ENCODE measurements at regions not wholly inside any gene's neighbourhood (a gene's known extent, or its start where the extent isn't known, plus 50 kb on each side); places are given as distances from the start of the nearest gene placed in this dataset.

GRCh38 chr5:122719991-122720746 is 54.7 kb upstream of the SNX2 start:
- H3K36me3 ChIP-seq (replicated peaks; ENCODE audit: insufficient read depth, low read length), result no peaks in the 10 kb centered on the region
- no peaks in the 10 kb centered on the region for H4K20me1 ChIP-seq (ENCODE audit: insufficient read depth, low read length)
- no peak overlapping the region for H2AFZ ChIP-seq (ENCODE audit: low read length)
- no peaks in the 10 kb centered on the region for H3K9me2 ChIP-seq (replicated peaks; ENCODE audit: insufficient read depth, low read length)
- no peaks in the 10 kb centered on the region for H3F3A ChIP-seq (ENCODE audit: insufficient read depth, low read length)
- H3K9me3 ChIP-seq (replicated peaks; ENCODE audit: insufficient read depth, low read length), result no peaks in the 10 kb centered on the region
- no peaks in the 10 kb centered on the region for H3K27me3 ChIP-seq (replicated peaks; ENCODE audit: insufficient read depth, low read length)
- H3K4me3 ChIP-seq (ENCODE audit: low read length), result no peak overlapping the region
- no peak for DNase-seq
- H3K4me1 ChIP-seq (ENCODE audit: low read length), result peaks cover 6% of the 10 kb centered on the region; the same call in 1 of the 2 replicates
- no peak overlapping the region for H3K9ac ChIP-seq (ENCODE audit: low read length)
- no peaks in the 10 kb centered on the region for H3K79me2 ChIP-seq (ENCODE audit: low read length)
- H3K4me2 ChIP-seq (ENCODE audit: low read depth, low read length), result no peak overlapping the region
- TF ChIP-seq CTCF (IDR thresholded peaks at IDR 0.05; ENCODE audit: low read length) (no peak), EZH2 (optimal IDR thresholded peaks at IDR 0.05; ENCODE audit: low read depth, low read length) (no peak), EZH2phosphoT487 (IDR thresholded peaks at IDR 0.05; ENCODE audit: low read length) (no peak)
- no peak overlapping the region for H3K27ac ChIP-seq (ENCODE audit: low read length)

- H3K27me3 ChIP-seq (replicated peaks; ENCODE audit: insufficient read depth, low read length), result no peaks in the 10 kb centered on the region
- H3K9me3 ChIP-seq (replicated peaks; ENCODE audit: insufficient read depth, low read length), result no peaks in the 10 kb centered on the region
- H3K79me2 ChIP-seq (ENCODE audit: low read length), result no peaks in the 10 kb centered on the region
- H3K9ac ChIP-seq (ENCODE audit: low read length), result no peak overlapping the region
- H4K20me1 ChIP-seq (ENCODE audit: insufficient read depth, low read length), result no peaks in the 10 kb centered on the region
- no peaks in the 10 kb centered on the region for H3F3A ChIP-seq (ENCODE audit: insufficient read depth, low read length)
- H3K4me3 ChIP-seq (ENCODE audit: low read length), result no peak overlapping the region
- TF ChIP-seq CTCF (IDR thresholded peaks at IDR 0.05; ENCODE audit: low read length), result no peak
- TF ChIP-seq EZH2 (optimal IDR thresholded peaks at IDR 0.05; ENCODE audit: low read depth, low read length), result no peak
- no peak for TF ChIP-seq EZH2phosphoT487 (IDR thresholded peaks at IDR 0.05; ENCODE audit: low read length)
- H3K9me2 ChIP-seq (replicated peaks; ENCODE audit: insufficient read depth, low read length), result no peaks in the 10 kb centered on the region
- H3K4me1 ChIP-seq (ENCODE audit: low read length), result peaks cover 6% of the 10 kb centered on the region; the same call in 1 of the 2 replicates
- no peak for DNase-seq
- H3K4me2 ChIP-seq (ENCODE audit: low read depth, low read length), result no peak overlapping the region
- H2AFZ ChIP-seq (ENCODE audit: low read length), result no peak overlapping the region
- H3K36me3 ChIP-seq (replicated peaks; ENCODE audit: insufficient read depth, low read length), result no peaks in the 10 kb centered on the region
- H3K27ac ChIP-seq (ENCODE audit: low read length), result no peak overlapping the region
Measured at GRCh38 chr5:122721127-122721526, 53.8 kb upstream of the SNX2 start.

- Histone ChIP-seq H3K9ac (ENCODE audit: low read length) (no peak overlapping the region), H3K36me3 (replicated peaks; ENCODE audit: insufficient read depth, low read length) (no peaks in the 10 kb centered on the region), H3K27me3 (replicated peaks; ENCODE audit: insufficient read depth, low read length) (no peaks in the 10 kb centered on the region), H3F3A (ENCODE audit: insufficient read depth, low read length) (no peaks in the 10 kb centered on the region), H3K79me2 (ENCODE audit: low read length) (no peaks in the 10 kb centered on the region), H4K20me1 (ENCODE audit: insufficient read depth, low read length) (no peaks in the 10 kb centered on the region), H3K4me1 (ENCODE audit: low read length) (peaks cover 6% of the 10 kb centered on the region; the same call in 1 of the 2 replicates), H3K27ac (ENCODE audit: low read length) (no peak overlapping the region), H3K4me3 (ENCODE audit: low read length) (no peak overlapping the region), H3K4me2 (ENCODE audit: low read depth, low read length) (no peak overlapping the region), H2AFZ (ENCODE audit: low read length) (no peak overlapping the region), H3K9me2 (replicated peaks; ENCODE audit: insufficient read depth, low read length) (no peaks in the 10 kb centered on the region), H3K9me3 (replicated peaks; ENCODE audit: insufficient read depth, low read length) (no peaks in the 10 kb centered on the region)
- DNase-seq, result no peak
- no peak for TF ChIP-seq EZH2 (optimal IDR thresholded peaks at IDR 0.05; ENCODE audit: low read depth, low read length)
- no peak for TF ChIP-seq CTCF (IDR thresholded peaks at IDR 0.05; ENCODE audit: low read length)
- no peak for TF ChIP-seq EZH2phosphoT487 (IDR thresholded peaks at IDR 0.05; ENCODE audit: low read length)
Measured at GRCh38 chr5:122722341-122722740, 52.5 kb upstream of the SNX2 start.

Data from MM.1S (cell line).